ENCODE measurements at regions not wholly inside any gene's neighbourhood (a gene's known extent, or its start where the extent isn't known, plus 50 kb on each side); places are given as distances from the start of the nearest gene placed in this dataset.
A peak's percentile ranks its signal among the peaks of the same experiment; 100 is the strongest.

DNA sequence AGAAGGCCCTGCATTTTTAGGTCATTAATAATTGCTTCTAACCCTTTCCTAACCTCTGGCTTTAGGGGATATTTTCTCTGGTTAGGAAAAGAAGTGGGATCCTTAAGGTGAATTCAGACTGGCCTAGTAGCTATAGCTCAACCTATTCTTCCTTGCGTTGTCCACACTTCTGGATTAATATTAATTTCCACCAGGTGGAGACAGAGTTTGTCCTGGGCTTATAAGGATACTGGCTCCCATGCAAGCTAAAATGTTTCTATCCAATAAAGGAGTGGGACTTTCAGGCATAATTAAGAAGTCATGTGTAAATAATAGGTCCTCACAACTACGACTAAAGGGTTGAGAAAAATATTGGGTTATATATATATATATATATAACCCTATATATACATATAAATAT, 860.0 kb upstream of the POU3F4 start:
- Histone ChIP-seq H3K9me3 (ENCODE audit: severe bottlenecking) (no peaks in the 10 kb centered on the region), H3K36me3 (ENCODE audit: low read depth) (no peaks in the 10 kb centered on the region), H3K4me1 (ENCODE audit: insufficient read depth, poor library complexity, severe bottlenecking) (no peaks in the 10 kb centered on the region), H3K4me3 (ENCODE audit: severe bottlenecking) (no peak overlapping the region), H3K27me3 (ENCODE audit: insufficient read depth, poor library complexity, severe bottlenecking) (no peaks in the 10 kb centered on the region), H3K27ac (ENCODE audit: poor library complexity, severe bottlenecking) (no peak overlapping the region)
- DNase-seq (ENCODE audit: low spot score) (no peak), ATAC-seq (ENCODE audit: low read depth) (no peak)
- TF ChIP-seq, protein P1, sequence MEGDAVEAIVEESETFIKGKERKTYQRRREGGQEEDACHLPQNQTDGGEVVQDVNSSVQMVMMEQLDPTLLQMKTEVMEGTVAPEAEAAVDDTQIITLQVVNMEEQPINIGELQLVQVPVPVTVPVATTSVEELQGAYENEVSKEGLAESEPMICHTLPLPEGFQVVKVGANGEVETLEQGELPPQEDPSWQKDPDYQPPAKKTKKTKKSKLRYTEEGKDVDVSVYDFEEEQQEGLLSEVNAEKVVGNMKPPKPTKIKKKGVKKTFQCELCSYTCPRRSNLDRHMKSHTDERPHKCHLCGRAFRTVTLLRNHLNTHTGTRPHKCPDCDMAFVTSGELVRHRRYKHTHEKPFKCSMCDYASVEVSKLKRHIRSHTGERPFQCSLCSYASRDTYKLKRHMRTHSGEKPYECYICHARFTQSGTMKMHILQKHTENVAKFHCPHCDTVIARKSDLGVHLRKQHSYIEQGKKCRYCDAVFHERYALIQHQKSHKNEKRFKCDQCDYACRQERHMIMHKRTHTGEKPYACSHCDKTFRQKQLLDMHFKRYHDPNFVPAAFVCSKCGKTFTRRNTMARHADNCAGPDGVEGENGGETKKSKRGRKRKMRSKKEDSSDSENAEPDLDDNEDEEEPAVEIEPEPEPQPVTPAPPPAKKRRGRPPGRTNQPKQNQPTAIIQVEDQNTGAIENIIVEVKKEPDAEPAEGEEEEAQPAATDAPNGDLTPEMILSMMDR (IDR thresholded peaks at IDR 0.05; ENCODE audit: poor library complexity, severe bottlenecking) = peak; percentile 34

DNA sequence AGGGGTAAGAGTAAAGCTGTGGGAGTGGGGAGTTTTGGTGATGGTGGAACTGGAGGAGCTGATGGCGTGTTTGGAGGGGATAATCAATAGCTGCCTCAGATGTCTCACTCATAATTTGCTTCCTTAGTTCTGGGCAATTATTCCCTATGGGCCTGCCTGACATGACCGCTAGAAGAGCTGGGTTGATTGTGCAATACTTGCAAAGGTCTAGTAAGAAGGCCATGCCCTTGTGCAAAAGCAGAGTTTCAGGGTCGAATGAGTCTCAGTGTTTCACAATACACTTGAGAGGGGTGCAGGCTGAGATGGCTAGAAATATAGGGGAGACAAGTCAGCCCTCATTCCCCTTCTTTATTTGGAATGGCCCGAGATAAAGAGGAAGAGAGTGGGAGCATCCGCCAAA, 858.4 kb upstream of the POU3F4 start:
- Histone ChIP-seq H3K27ac (ENCODE audit: poor library complexity, severe bottlenecking) (no peak overlapping the region), H3K4me1 (ENCODE audit: insufficient read depth, poor library complexity, severe bottlenecking) (no peaks in the 10 kb centered on the region), H3K36me3 (ENCODE audit: low read depth) (no peaks in the 10 kb centered on the region), H3K9me3 (ENCODE audit: severe bottlenecking) (no peaks in the 10 kb centered on the region), H3K4me3 (ENCODE audit: severe bottlenecking) (no peak overlapping the region), H3K27me3 (ENCODE audit: insufficient read depth, poor library complexity, severe bottlenecking) (no peaks in the 10 kb centered on the region)
- TF ChIP-seq, protein P1 (IDR thresholded peaks at IDR 0.05; ENCODE audit: poor library complexity, severe bottlenecking) = no peak
- no peak for DNase-seq (ENCODE audit: low spot score)
- no peak for ATAC-seq (ENCODE audit: low read depth)

DNA sequence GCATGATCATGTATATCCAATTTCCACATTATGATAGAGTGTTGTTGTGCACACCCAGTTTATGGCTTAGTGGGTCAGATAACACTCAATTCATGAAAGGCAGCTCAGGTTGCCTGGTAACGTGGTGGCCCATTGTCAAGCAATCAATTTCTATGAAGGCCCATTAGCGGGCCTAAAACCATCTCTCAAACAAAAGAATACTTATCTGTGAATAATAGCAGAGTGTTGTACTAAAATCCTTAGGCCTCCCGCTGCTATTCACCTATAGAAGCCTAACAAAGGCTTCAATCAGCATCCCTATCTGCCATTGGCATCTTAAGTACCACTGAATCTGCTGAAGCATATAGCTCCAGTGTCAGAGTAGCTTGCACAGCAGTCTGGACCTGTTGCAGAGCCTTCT, 849.6 kb upstream of the POU3F4 start:
- H3K4me1 ChIP-seq (ENCODE audit: insufficient read depth, poor library complexity, severe bottlenecking) = no peaks in the 10 kb centered on the region
- H3K27ac ChIP-seq (ENCODE audit: poor library complexity, severe bottlenecking) = no peak overlapping the region
- no peaks in the 10 kb centered on the region for H3K36me3 ChIP-seq (ENCODE audit: low read depth)
- TF ChIP-seq, protein P1 (IDR thresholded peaks at IDR 0.05; ENCODE audit: poor library complexity, severe bottlenecking) = no peak
- DNase-seq (ENCODE audit: low spot score) (no peak), ATAC-seq (ENCODE audit: low read depth) (no peak)
- H3K4me3 ChIP-seq (ENCODE audit: severe bottlenecking) = no peak overlapping the region
- no peaks in the 10 kb centered on the region for H3K27me3 ChIP-seq (ENCODE audit: insufficient read depth, poor library complexity, severe bottlenecking)
- H3K9me3 ChIP-seq (ENCODE audit: severe bottlenecking) = no peaks in the 10 kb centered on the region

GRCh38 chrX:82666355-82666754, 841.7 kb upstream of the POU3F4 start:
- no peaks in the 10 kb centered on the region for H3K27me3 ChIP-seq (ENCODE audit: insufficient read depth, poor library complexity, severe bottlenecking)
- H3K36me3 ChIP-seq (ENCODE audit: low read depth) = no peaks in the 10 kb centered on the region
- no peak overlapping the region for H3K4me3 ChIP-seq (ENCODE audit: severe bottlenecking)
- DNase-seq (ENCODE audit: low spot score) (no peak), ATAC-seq (ENCODE audit: low read depth) (no peak)
- TF ChIP-seq, protein P1 (IDR thresholded peaks at IDR 0.05; ENCODE audit: poor library complexity, severe bottlenecking) = no peak
- H3K9me3 ChIP-seq (ENCODE audit: severe bottlenecking) = no peaks in the 10 kb centered on the region
- H3K4me1 ChIP-seq (ENCODE audit: insufficient read depth, poor library complexity, severe bottlenecking) = no peaks in the 10 kb centered on the region
- H3K27ac ChIP-seq (ENCODE audit: poor library complexity, severe bottlenecking) = no peak overlapping the region

GRCh38 chrX:82675104-82675503, 833.0 kb upstream of the POU3F4 start:
- DNase-seq (ENCODE audit: low spot score) (no peak), ATAC-seq (ENCODE audit: low read depth) (no peak)
- no peaks in the 10 kb centered on the region for H3K27me3 ChIP-seq (ENCODE audit: insufficient read depth, poor library complexity, severe bottlenecking)
- H3K4me3 ChIP-seq (ENCODE audit: severe bottlenecking) = no peak overlapping the region
- no peak overlapping the region for H3K27ac ChIP-seq (ENCODE audit: poor library complexity, severe bottlenecking)
- H3K36me3 ChIP-seq (ENCODE audit: low read depth) = no peaks in the 10 kb centered on the region
- H3K9me3 ChIP-seq (ENCODE audit: severe bottlenecking) = no peaks in the 10 kb centered on the region
- TF ChIP-seq, protein P1 (IDR thresholded peaks at IDR 0.05; ENCODE audit: poor library complexity, severe bottlenecking) = no peak
- no peaks in the 10 kb centered on the region for H3K4me1 ChIP-seq (ENCODE audit: insufficient read depth, poor library complexity, severe bottlenecking)
